ENCODE measurements at regions not wholly inside any gene's neighbourhood (a gene's known extent, or its start where the extent isn't known, plus 50 kb on each side); places are given as distances from the start of the nearest gene placed in this dataset.

- TF ChIP-seq CTCF (IDR thresholded peaks at IDR 0.05; ENCODE audit: borderline replicate concordance, insufficient read depth, low read depth, low read length): no peak
Observed at GRCh38 chr1:79692519-79692918, 686.0 kb upstream of the ADGRL4 start.

GRCh38 chr1:79688932-79689331, 682.4 kb upstream of the ADGRL4 start:
- TF ChIP-seq CTCF (IDR thresholded peaks at IDR 0.05; ENCODE audit: borderline replicate concordance, insufficient read depth, low read depth, low read length): no peak
- no peak overlapping the region for H3K4me3 ChIP-seq (ENCODE audit: low read depth, low read length)

More at GRCh38 chr1:79692519-79692918, 686.0 kb upstream of the ADGRL4 start:
- H3K4me3 ChIP-seq (ENCODE audit: low read depth, low read length): no peak overlapping the region

- no peak overlapping the region for H3K4me3 ChIP-seq (ENCODE audit: low read depth, low read length)
- TF ChIP-seq CTCF (IDR thresholded peaks at IDR 0.05; ENCODE audit: borderline replicate concordance, insufficient read depth, low read depth, low read length): no peak
Observed at GRCh38 chr1:79683420-79683819, 676.9 kb upstream of the ADGRL4 start.

- no peak for TF ChIP-seq CTCF (IDR thresholded peaks at IDR 0.05; ENCODE audit: borderline replicate concordance, insufficient read depth, low read depth, low read length)
- no peak overlapping the region for H3K4me3 ChIP-seq (ENCODE audit: low read depth, low read length)
Observed at GRCh38 chr1:79682478-79682877, 675.9 kb upstream of the ADGRL4 start.

GRCh38 chr1:79681382-79681781, 674.9 kb upstream of the ADGRL4 start:
- no peak overlapping the region for H3K4me3 ChIP-seq (ENCODE audit: low read depth, low read length)
- no peak for TF ChIP-seq CTCF (IDR thresholded peaks at IDR 0.05; ENCODE audit: borderline replicate concordance, insufficient read depth, low read depth, low read length)

GRCh38 chr1:79679916-79680315, 673.4 kb upstream of the ADGRL4 start:
- H3K4me3 ChIP-seq (ENCODE audit: low read depth, low read length): no peak overlapping the region
- TF ChIP-seq CTCF (IDR thresholded peaks at IDR 0.05; ENCODE audit: borderline replicate concordance, insufficient read depth, low read depth, low read length): no peak

DNA sequence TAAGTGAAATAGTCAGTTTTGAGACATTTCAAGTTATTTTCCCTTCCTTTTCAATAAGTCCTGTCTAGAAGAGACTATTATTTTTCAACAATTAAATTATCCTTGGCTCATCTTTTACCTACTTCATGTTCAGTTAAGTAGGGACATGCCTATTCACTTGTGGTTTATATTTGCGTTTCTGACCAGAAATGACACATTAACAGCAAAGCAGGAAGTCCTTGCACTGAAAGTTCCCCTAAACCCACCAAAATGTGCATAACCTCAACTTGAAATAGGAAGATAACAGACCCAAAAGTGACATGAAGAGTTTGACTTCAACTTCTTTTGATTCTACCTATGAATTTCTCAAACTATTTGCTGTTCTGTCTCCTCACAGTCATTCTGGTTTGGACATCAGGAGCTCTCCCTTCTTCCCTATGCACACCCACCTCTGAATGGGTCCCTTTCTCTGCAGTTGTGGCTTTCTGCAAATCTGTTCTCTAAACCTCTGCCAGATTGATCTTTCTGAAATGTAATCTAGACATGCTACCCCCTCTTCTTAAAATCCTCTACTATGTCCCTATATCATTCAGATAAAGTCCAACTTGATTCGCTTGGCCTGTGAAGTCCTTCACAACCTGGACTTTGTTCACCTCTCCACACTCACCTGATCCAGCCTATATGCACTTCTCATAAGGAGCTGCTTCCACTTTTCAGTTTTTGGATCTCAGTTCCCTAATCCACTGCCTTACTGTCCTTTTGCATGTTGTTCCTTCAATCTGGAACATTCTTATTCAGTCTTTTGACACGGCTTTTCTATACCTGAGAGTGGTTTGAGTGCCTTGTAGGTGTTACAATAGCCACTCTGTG, 661.5 kb upstream of the ADGRL4 start:
- no peak for TF ChIP-seq CTCF (IDR thresholded peaks at IDR 0.05; ENCODE audit: borderline replicate concordance, insufficient read depth, low read depth, low read length)
- H3K4me3 ChIP-seq (ENCODE audit: low read depth, low read length): no peak overlapping the region

Measured in GM12875 (cell line).